HepG2 (cell line): ENCODE measurements at regions not wholly inside any gene's neighbourhood (a gene's known extent, or its start where the extent isn't known, plus 50 kb on each side); places are given as distances from the start of the nearest gene placed in this dataset.

ENCODE experiments used
- ASH2L ChIP-seq: fragments of 300-600, 200-600 bp; sonication (generic); IDR thresholded peaks from 2 replicates; pipeline ENCODE4 v1.7.0; 2017; ENCODE audit warnings: low read depth, mild to moderate bottlenecking, moderate library complexity, mixed read lengths, low read length; ENCODE audit not compliant: insufficient read length
- ATF7 ChIP-seq, 2 experiments: fragments of 450-650 bp in 1 of 2; sonication (generic) in 1 of 2; formaldehyde crosslinking in 1 of 2; IDR thresholded peaks; 2 replicates each; pipeline versions ENCODE4 v1.4.0 to v1.6.1; 2016 to 2020; ENCODE audit warnings: antibody characterized with exemption in 1 of 2, mild to moderate bottlenecking in 1 of 2, missing genetic modification reagents in 1 of 2
- HMG20A ChIP-seq: IDR thresholded peaks from 2 replicates; pipeline ENCODE4 v1.6.1; 2016; ENCODE audit warnings: borderline replicate concordance
- JDP2 ChIP-seq: sonication (generic); formaldehyde crosslinking; IDR thresholded peaks from 2 replicates; pipeline ENCODE4 v1.8.1; 2022; ENCODE audit warnings: missing genetic modification reagents, borderline replicate concordance
- NAIF1 ChIP-seq: sonication (generic); formaldehyde crosslinking; IDR thresholded peaks from 2 replicates; pipeline ENCODE4 v1.5.0; 2020; ENCODE audit warnings: mild to moderate bottlenecking, missing genetic modification reagents, borderline replicate concordance
- PREB ChIP-seq: sonication (generic); formaldehyde crosslinking; IDR thresholded peaks from 2 replicates; pipeline ENCODE4 v1.4.0; 2020; ENCODE audit warnings: missing genetic modification reagents
- SP2 ChIP-seq: sonication (generic); formaldehyde crosslinking; IDR thresholded peaks from 2 replicates; pipeline ENCODE4 v1.5.1; 2020; ENCODE audit warnings: mild to moderate bottlenecking, missing genetic modification reagents
- ZNF354B ChIP-seq: sonication (generic); formaldehyde crosslinking; IDR thresholded peaks from 2 replicates; pipeline ENCODE4 v1.8.0; 2022; ENCODE audit warnings: mild to moderate bottlenecking, missing genetic modification reagents
- ZNF670 ChIP-seq: sonication (generic); formaldehyde crosslinking; IDR thresholded peaks from 2 replicates; pipeline ENCODE4 v1.8.0; 2022; ENCODE audit warnings: mild to moderate bottlenecking, missing genetic modification reagents, borderline replicate concordance
- ZNF800 ChIP-seq: sonication (generic); formaldehyde crosslinking; IDR thresholded peaks from 2 replicates; pipeline ENCODE4 v1.4.0; 2020; ENCODE audit warnings: missing genetic modification reagents
- TF ChIP-seq, protein P1 (sequence below): IDR thresholded peaks from 2 replicates; pipeline ENCODE4 v1.6.1; 2012; ENCODE audit warnings: low read depth, low read length, improper control_type of control experiment
- TF ChIP-seq, protein P2 (sequence below): sonication (generic); formaldehyde crosslinking; IDR thresholded peaks from 2 replicates; pipeline ENCODE4 v1.5.0; 2020; ENCODE audit warnings: missing genetic modification reagents
- TF ChIP-seq, protein P3 (sequence below): sonication (generic); formaldehyde crosslinking; IDR thresholded peaks from 2 replicates; pipeline ENCODE4 v1.4.0; 2020; ENCODE audit warnings: mild to moderate bottlenecking, missing genetic modification reagents, borderline replicate concordance
- TF ChIP-seq, protein P4 (sequence below): sonication (generic); formaldehyde crosslinking; IDR thresholded peaks from 2 replicates; pipeline ENCODE4 v1.4.0; 2020; ENCODE audit warnings: mild to moderate bottlenecking, low read depth, missing genetic modification reagents

DNA sequence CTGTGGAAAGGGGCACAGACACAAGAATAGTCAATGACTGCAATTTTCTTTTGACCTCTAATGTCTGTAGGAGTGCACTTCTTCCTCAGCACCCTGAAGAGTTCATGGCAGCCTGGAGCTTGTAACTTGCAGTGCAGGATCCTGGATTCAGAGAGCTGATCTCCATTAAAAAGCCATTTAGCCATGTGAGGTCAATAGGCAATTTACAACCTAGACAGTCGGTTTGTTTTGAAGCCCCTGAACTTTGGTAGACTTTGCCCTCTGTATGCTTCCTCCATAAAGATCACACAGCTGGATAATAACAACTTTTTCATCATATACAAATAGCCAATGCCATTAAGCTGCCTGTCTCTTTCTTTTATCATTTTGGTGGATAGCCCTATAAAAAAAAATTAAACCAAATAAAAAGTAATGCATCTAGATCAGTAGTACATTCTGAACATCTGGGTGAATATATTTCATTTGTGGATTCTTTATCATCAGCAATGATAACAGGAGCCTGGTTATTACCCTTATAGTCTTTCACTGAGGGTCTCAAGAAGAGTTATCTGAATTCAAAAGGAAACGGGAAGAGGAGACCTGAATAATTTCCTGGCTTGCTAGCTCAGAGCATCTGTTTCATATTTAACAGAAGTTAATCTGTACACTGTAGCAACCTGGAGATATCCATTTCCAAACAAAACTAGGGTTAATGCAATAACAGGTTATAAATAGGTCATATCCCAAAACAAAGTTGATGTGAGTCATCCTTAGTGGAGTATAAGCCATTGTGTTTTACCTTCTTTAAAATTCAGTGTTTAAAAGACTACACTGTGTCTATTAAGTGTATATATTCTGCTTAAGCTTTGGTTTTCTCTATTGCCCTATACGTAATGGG is 193.8 kb upstream of the ACTBL2 start (continued):
- TF ChIP-seq, protein P1, sequence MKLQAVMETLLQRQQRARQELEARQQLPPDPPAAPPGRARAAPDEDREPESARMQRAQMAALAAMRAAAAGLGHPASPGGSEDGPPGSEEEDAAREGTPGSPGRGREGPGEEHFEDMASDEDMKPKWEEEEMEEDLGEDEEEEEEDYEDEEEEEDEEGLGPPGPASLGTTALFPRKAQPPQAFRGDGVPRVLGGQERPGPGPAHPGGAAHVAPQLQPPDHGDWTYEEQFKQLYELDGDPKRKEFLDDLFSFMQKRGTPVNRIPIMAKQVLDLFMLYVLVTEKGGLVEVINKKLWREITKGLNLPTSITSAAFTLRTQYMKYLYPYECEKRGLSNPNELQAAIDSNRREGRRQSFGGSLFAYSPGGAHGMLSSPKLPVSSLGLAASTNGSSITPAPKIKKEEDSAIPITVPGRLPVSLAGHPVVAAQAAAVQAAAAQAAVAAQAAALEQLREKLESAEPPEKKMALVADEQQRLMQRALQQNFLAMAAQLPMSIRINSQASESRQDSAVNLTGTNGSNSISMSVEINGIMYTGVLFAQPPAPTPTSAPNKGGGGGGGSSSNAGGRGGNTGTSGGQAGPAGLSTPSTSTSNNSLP, result peak; percentile 35; the same call in 1 of the 2 replicates
- TF ChIP-seq, protein P2, sequence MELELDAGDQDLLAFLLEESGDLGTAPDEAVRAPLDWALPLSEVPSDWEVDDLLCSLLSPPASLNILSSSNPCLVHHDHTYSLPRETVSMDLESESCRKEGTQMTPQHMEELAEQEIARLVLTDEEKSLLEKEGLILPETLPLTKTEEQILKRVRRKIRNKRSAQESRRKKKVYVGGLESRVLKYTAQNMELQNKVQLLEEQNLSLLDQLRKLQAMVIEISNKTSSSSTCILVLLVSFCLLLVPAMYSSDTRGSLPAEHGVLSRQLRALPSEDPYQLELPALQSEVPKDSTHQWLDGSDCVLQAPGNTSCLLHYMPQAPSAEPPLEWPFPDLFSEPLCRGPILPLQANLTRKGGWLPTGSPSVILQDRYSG (CRISPR knock-in tag), result no peak
- TF ChIP-seq NAIF1 (CRISPR knock-in tag) (no peak), PREB (CRISPR knock-in tag) (no peak), HMG20A (CRISPR knock-in tag) (peak; percentile 54; the same call in 1 of the 2 replicates), ZNF670 (CRISPR knock-in tag) (no peak), ZNF800 (CRISPR knock-in tag) (no peak), ASH2L (peak; percentile 62), SP2 (CRISPR knock-in tag) (no peak), ATF7 (IDR thresholded peaks at IDR 0.05) (no peak), ATF7 (CRISPR knock-in tag; IDR thresholded peaks at IDR 0.05) (no peak), ZNF354B (CRISPR knock-in tag) (no peak), JDP2 (CRISPR knock-in tag) (no peak)
- TF ChIP-seq, protein P3, sequence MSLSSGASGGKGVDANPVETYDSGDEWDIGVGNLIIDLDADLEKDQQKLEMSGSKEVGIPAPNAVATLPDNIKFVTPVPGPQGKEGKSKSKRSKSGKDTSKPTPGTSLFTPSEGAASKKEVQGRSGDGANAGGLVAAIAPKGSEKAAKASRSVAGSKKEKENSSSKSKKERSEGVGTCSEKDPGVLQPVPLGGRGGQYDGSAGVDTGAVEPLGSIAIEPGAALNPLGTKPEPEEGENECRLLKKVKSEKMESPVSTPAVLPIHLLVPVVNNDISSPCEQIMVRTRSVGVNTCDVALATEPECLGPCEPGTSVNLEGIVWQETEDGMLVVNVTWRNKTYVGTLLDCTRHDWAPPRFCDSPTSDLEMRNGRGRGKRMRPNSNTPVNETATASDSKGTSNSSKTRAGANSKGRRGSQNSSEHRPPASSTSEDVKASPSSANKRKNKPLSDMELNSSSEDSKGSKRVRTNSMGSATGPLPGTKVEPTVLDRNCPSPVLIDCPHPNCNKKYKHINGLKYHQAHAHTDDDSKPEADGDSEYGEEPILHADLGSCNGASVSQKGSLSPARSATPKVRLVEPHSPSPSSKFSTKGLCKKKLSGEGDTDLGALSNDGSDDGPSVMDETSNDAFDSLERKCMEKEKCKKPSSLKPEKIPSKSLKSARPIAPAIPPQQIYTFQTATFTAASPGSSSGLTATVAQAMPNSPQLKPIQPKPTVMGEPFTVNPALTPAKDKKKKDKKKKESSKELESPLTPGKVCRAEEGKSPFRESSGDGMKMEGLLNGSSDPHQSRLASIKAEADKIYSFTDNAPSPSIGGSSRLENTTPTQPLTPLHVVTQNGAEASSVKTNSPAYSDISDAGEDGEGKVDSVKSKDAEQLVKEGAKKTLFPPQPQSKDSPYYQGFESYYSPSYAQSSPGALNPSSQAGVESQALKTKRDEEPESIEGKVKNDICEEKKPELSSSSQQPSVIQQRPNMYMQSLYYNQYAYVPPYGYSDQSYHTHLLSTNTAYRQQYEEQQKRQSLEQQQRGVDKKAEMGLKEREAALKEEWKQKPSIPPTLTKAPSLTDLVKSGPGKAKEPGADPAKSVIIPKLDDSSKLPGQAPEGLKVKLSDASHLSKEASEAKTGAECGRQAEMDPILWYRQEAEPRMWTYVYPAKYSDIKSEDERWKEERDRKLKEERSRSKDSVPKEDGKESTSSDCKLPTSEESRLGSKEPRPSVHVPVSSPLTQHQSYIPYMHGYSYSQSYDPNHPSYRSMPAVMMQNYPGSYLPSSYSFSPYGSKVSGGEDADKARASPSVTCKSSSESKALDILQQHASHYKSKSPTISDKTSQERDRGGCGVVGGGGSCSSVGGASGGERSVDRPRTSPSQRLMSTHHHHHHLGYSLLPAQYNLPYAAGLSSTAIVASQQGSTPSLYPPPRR, result no peak
- TF ChIP-seq, protein P4, sequence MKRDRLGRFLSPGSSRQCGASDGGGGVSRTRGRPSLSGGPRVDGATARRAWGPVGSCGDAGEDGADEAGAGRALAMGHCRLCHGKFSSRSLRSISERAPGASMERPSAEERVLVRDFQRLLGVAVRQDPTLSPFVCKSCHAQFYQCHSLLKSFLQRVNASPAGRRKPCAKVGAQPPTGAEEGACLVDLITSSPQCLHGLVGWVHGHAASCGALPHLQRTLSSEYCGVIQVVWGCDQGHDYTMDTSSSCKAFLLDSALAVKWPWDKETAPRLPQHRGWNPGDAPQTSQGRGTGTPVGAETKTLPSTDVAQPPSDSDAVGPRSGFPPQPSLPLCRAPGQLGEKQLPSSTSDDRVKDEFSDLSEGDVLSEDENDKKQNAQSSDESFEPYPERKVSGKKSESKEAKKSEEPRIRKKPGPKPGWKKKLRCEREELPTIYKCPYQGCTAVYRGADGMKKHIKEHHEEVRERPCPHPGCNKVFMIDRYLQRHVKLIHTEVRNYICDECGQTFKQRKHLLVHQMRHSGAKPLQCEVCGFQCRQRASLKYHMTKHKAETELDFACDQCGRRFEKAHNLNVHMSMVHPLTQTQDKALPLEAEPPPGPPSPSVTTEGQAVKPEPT (CRISPR knock-in tag), result no peak
